ENCODE measurements at regions not wholly inside any gene's neighbourhood (a gene's known extent, or its start where the extent isn't known, plus 50 kb on each side); places are given as distances from the start of the nearest gene placed in this dataset.

GRCh38 chr10:111150691-111151090 lies 73.9 kb downstream of the ADRA2A start:
- TF ChIP-seq, protein P1, sequence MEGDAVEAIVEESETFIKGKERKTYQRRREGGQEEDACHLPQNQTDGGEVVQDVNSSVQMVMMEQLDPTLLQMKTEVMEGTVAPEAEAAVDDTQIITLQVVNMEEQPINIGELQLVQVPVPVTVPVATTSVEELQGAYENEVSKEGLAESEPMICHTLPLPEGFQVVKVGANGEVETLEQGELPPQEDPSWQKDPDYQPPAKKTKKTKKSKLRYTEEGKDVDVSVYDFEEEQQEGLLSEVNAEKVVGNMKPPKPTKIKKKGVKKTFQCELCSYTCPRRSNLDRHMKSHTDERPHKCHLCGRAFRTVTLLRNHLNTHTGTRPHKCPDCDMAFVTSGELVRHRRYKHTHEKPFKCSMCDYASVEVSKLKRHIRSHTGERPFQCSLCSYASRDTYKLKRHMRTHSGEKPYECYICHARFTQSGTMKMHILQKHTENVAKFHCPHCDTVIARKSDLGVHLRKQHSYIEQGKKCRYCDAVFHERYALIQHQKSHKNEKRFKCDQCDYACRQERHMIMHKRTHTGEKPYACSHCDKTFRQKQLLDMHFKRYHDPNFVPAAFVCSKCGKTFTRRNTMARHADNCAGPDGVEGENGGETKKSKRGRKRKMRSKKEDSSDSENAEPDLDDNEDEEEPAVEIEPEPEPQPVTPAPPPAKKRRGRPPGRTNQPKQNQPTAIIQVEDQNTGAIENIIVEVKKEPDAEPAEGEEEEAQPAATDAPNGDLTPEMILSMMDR (conservative IDR thresholded peaks at IDR 0.05; ENCODE audit: low read length), result no peak
- no peak for TF ChIP-seq EZH2phosphoT487 (IDR thresholded peaks at IDR 0.05; ENCODE audit: borderline replicate concordance)

Measured in Loucy (cell line).